ENCODE measurements at regions not wholly inside any gene's neighbourhood (a gene's known extent, or its start where the extent isn't known, plus 50 kb on each side); places are given as distances from the start of the nearest gene placed in this dataset.

GRCh38 chr3:71838406-71838805 is 53.5 kb upstream of the PROK2 start:
- no peak overlapping the region for H3K4me3 ChIP-seq (IDR thresholded peaks at IDR 0.05; ENCODE audit: insufficient read depth, low read depth, low read length)
- no peak overlapping the region for H3K9ac ChIP-seq
- H3K27me3 ChIP-seq (ENCODE audit: insufficient read depth, low read depth), result no peaks in the 10 kb centered on the region
- H4K20me1 ChIP-seq (ENCODE audit: insufficient read depth), result no peaks in the 10 kb centered on the region
- H3K4me2 ChIP-seq, result no peak overlapping the region
- H3K4me1 ChIP-seq (ENCODE audit: low read depth, poor library complexity, severe bottlenecking), result no peaks in the 10 kb centered on the region
- no peak overlapping the region for H2AFZ ChIP-seq (ENCODE audit: low read depth)
- H3K36me3 ChIP-seq (ENCODE audit: insufficient read depth), result no peaks in the 10 kb centered on the region
- H3K27ac ChIP-seq, result no peak overlapping the region
- TF ChIP-seq, protein P1, sequence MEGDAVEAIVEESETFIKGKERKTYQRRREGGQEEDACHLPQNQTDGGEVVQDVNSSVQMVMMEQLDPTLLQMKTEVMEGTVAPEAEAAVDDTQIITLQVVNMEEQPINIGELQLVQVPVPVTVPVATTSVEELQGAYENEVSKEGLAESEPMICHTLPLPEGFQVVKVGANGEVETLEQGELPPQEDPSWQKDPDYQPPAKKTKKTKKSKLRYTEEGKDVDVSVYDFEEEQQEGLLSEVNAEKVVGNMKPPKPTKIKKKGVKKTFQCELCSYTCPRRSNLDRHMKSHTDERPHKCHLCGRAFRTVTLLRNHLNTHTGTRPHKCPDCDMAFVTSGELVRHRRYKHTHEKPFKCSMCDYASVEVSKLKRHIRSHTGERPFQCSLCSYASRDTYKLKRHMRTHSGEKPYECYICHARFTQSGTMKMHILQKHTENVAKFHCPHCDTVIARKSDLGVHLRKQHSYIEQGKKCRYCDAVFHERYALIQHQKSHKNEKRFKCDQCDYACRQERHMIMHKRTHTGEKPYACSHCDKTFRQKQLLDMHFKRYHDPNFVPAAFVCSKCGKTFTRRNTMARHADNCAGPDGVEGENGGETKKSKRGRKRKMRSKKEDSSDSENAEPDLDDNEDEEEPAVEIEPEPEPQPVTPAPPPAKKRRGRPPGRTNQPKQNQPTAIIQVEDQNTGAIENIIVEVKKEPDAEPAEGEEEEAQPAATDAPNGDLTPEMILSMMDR (conservative IDR thresholded peaks at IDR 0.05; ENCODE audit: low read depth, low read length), result no peak
- H3K79me2 ChIP-seq (ENCODE audit: insufficient read depth, low read depth), result no peaks in the 10 kb centered on the region
